GM21447 (cell line): ENCODE measurements at regions not wholly inside any gene's neighbourhood (a gene's known extent, or its start where the extent isn't known, plus 50 kb on each side); places are given as distances from the start of the nearest gene placed in this dataset.
"Not testable (repeated sequence)": the region's sequence is repeated elsewhere in the genome, so short reads cannot be mapped to it uniquely, and the experiment has no call there.

Experiments
- ATAC-seq: cut with Tn5 transposase; IDR thresholded peaks from one replicate; pipeline ENCODE4 v1.9.1; 2021; ENCODE audit not compliant: unreplicated experiment

DNA sequence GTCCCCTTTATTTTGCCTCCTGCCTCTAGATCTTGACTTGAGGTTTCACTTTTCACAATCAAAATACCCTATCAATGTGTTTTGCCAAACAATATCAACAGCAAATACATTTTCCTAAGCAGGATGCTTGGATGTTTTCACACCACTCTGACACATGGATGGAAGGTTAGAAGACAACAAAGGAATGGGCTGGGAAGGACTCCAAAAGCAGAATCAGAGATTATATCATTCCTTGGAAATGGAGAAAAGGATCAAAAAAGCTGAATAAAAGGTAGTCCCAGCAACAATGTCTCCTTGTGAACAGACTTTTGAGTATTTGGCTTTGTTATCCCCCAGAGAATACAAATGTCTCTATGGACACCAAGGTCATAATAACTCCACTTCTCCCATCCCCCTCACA is 170.8 kb downstream of the ETAA1 start:
- ATAC-seq = no peak

GRCh38 chr2:67570611-67571010 is 173.5 kb downstream of the ETAA1 start:
- ATAC-seq = no peak

DNA sequence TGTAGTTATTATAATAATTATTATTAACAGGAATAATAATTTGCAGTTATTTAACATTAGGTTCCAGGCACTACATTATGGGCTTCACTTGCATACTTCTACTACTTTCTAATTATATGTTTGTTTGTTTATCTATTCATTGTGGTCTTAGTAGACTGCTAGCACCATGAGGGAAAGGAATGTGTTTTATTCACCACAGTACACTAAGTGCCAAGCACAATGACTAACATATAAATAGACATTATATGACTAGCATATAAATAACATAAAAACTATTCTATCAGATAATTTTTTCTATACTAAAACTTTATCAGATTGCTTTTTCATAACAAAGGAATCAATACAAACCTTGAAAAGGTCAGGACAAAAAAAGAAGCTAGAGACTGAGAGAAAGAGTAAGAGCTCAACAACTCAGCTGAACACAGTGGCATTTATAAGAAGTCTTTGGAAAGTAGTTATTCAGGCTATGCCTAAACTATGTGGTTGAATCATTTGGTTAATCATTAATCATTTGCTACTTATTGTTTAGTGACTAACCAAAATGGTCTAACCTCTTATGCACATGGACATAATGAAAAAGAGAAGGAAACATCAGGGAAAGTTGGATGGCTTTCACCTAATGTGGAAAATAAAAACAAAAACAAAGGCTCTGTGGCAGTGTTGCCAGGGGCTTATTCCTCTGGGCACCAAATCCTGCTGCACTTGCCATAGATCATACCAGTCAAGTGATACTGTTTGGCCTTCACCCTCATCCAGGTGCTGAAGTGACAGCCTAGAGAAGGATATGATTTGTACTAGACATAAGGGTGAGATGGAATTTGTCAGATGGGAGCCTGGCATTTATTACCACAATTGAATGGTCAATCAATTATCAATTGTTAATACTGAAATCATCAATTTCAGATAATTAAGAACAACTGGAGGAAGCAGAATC is 174.9 kb downstream of the ETAA1 start:
- ATAC-seq = no peak

DNA sequence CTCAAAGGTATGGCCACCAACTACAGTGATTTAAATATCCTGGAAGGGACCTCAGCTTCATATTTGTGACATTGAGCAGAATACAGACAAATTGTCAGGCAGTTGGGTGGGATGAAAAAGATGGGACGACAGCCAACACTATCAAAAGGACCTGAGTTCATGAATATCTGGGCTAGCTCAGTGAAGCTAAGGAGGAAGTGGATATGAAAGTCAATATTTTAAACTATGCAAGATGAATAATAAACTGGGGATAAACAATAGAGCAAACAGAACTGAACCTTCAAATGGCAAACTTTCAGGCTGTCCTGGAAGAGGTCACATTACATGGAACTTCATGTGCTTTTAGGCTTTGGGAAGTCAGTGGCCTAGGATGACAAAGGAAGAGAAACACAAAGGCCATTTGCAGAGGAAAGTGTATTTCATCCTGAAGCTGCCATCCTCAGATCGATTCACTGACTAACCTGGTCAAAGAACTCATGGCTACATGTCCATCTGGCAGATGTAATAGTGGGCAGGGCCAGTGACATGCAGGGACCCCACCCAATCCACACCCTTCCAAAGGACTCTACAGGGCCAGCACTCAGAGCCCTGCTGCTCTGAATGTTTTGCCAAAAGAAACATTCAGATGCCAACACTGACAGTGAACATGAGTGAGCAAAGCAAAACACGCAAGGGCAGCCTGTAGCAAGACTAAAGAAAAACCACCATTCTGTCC is 175.7 kb downstream of the ETAA1 start:
- no peak for ATAC-seq

DNA sequence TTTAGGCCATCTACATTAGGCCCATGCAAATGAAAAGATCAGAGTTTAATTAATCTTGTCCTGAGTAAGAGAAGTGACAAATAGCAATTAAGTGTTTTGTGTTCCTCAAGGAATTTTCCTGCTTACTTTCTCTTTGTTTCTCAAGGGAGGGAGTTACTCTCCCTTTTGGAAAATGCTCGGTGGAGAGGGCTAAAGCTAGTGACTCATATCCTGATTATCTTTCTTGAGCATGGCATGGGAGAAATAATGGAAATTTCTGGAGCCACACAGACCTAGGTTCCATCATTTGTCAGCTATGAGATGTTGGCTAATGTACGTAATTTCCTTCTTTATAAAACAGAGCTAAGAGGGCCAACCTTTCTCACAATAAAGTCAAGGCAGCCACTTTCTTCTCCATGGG is 177.1 kb downstream of the ETAA1 start:
- no peak for ATAC-seq

DNA sequence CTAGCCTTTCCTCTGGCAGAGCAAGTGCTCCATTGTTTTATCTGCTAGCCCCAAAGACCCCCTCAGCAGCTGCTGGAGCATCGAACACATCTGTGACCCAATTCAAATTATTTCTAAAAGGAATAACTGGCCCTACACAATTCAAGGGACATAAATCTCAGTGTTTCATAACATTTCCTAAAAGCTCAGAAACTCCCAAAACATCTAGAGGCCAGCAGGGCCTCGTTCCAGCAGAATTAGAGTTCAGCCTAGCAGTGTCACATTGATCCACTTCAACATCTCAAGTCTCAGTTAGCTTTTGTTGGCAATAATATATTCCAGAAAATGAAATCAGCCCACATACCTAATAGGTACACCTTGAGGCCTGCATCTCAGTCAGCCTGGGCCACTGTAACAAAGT is 179.1 kb downstream of the ETAA1 start:
- ATAC-seq = no peak

GRCh38 chr2:67576991-67577390 is 179.9 kb downstream of the ETAA1 start:
- ATAC-seq = no peak

DNA sequence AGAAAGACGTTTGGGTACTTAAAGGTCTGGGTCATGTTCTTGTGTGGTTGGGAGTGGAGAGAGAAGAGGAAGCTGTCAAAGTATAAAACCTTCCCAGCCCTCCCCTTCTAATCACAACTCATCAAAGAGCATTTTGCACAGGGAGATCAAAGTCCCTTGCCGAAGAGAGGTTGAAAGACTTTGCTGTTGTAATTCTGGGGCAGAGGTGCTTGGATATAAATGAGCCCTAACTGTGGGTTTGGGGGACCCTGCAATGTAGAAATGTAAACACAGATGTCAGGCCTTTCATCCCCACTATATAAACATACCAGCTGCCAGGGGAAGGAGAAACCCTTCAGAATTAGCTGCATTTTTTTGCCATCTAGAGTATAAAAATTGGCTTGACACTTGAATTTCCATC is 182.1 kb downstream of the ETAA1 start:
- no peak for ATAC-seq

DNA sequence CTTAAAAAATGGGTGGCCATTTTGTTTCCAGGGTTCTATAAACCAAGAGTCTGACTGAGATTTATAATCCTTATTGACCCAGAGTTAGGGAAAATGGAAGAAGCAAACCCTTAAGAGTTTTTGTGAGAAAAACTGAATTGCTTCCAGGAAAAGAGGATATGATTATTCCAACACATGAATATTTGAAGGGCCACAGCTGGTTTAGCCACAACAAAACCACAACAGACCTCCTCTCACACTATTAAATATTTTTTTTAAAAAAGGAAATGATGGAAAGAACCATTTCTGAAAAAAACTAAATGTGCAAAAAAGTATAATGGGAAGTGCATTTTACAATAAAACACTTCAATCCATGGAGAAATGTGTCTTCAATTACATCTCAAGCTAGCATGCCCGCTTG is 182.7 kb downstream of the ETAA1 start:
- ATAC-seq = no peak

DNA sequence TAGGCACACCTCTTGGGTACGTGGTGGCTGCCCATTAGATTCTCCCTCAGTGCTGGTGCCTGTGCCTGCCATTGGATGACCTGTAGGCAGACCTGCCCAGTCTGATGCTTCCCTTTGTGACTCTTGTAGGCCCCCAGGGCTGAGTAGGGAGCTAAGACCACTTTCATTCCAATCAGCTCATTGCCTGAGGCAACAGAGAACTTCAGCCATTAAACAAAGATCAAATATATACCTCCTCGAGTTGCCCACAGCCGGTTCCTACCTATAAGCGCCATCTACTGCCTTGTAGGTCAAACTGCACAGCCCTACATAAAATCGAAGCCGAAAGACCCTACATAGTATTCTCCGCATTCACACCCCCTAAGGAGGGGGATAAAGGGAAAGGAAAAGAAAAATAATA is 184.6 kb downstream of the ETAA1 start:
- ATAC-seq = no peak

- no peak for ATAC-seq
Measured at GRCh38 chr2:67583185-67583584, 186.1 kb downstream of the ETAA1 start.

GRCh38 chr2:67585400-67585799 is 188.3 kb downstream of the ETAA1 start:
- ATAC-seq = no peak

DNA sequence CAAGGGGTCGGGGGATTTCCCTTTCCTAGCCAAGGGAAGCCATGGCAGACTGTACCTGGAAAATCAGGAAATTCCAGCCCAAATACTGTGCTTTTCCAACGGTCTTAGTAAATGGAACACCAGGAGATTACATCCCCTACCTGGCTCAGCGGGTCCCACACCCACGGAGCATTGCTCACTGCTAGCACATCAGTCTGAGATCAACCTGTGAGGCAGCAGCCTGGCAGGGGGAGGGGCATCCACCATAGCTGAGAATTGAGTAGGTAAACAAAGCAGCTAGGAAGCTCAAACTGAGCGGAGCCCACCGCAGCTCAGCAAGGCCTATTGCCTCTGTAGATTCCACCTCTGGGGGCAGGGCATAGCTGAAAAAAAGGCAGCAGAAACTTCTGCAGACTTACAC is 192.0 kb downstream of the ETAA1 start:
- not testable (repeated sequence) for ATAC-seq

DNA sequence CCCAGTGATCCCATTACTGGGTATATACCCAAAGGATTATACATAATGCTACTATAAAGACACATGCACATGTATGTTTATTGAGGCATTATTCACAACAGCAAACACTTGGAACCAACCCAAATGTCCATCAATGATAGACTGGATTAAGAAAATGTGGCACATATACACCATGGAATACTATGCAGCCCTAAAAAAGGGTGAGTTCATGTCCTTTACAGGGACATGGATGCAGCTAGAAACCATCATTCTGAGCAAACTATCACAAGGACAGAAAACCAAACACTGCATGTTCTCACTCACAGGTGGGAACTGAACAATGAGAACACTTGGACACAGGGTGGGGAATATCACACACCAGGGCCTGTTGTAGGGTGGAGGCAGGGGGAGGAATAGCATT is 197.4 kb downstream of the ETAA1 start:
- ATAC-seq = not testable (repeated sequence)

DNA sequence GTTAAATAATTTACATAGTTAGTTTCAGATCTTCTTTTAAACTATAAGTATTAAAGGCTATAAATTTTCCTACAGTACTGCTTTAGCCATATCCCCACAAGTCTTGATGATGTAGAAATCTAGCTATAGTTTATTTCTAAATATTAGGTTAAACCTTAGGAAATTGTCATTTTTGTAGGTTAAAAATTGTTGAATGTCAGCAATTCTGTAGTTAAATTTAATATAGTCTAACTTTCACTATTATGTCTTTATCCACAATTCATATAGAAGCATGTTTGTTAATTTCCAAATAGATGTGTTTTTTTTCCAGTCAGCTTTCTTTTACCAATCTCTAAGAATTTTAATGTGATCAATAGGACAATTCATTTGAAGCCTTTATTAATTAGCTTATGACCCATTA is 199.7 kb downstream of the ETAA1 start:
- no peak for ATAC-seq

DNA sequence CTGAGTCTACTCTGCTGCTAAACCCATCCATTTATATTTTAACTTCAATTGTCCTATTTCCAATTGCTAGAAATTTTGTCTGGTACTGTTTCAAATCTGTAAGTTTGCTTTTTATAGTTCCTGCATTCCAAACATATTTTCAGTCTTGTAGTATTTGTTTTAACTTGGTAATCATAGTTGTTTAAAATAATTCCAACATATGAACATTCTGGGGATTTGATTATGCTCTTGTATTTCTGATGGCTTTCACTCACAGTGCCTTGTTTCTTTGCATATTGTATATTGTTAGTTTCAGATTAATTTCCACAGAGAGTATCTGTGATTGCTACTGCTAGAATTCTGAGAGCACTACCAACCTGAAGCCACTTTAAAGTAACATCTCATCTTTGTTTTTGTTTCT is 202.4 kb downstream of the ETAA1 start:
- no peak for ATAC-seq

GRCh38 chr2:67600222-67600871 is 203.2 kb downstream of the ETAA1 start:
- ATAC-seq = no peak

DNA sequence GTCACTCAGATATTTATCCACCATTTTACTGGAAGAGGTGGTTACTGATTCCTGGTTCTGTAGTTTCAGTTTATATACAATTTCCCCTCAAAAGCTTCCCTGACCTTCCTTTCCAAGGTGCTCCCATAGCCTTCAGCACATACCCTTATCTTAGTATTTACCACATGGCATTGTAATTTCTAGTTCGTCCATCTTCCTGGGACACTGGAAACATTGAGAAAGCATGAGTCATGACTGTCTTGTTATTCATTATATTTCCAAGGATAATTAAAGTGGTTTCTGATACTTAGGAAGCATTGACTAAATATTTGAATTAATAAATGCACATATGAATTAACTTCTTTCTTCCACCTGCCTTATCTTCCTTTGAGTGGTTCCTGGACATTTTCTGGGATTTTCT is 203.8 kb downstream of the ETAA1 start:
- no peak for ATAC-seq

DNA sequence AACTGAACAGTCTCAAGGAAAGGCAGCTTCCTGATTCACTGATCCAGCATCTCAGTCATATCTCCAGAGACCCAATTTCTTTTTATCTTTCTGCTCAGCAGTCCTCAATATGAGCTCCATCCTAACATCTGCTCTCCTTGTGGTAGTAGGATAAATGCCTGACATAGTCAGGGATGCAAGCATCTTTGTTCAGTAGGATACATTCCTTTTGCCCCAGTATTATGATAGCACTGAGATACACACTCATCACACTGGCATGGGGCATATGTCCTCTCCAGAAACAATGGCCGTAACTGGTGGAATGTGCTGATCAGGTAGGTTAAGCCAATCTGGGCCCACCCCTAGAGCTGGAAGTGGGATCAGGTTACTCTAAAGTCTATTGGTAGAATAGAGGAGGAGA is 207.2 kb downstream of the ETAA1 start:
- no peak for ATAC-seq

- ATAC-seq = no peak
Measured at GRCh38 chr2:67612576-67613042, 215.5 kb downstream of the ETAA1 start.

DNA sequence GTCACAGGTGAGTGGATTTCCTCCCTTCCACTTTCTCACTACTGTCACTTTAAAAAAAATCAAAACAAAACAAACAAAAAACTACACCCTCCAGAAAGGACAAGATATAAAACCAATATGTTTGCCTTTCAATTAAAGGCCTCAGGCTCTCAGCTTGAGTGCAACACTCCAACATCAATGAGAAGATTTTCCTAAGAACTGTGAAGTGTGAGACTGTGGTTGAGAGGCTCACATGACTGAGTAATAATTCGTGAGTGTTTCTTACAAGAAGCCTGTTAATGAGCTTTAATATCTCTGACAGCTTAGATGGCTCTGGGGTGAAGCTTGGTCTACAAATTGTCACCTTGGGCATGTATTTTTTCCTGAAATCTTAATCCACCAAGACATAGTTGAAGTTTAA is 216.1 kb downstream of the ETAA1 start:
- no peak for ATAC-seq

DNA sequence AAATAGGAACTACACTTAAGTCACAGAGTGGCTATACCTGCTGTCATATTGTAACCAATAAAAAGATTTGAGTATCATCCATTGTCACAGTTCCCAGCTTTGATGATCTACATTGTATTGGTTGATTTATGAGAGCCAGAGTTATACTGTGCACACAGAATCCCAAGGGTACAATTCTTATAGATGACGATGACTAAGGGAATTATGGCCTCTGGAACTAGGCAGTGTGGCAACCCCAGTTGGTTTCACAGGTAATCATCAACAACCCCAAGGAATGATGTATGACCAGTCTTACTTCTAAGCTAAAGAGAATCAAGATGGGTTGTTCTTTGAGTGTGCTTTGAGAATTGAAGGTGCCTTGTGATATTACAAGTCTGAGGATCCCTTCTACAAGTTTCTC is 217.3 kb downstream of the ETAA1 start:
- no peak for ATAC-seq
